ENCODE measurements at regions not wholly inside any gene's neighbourhood (a gene's known extent, or its start where the extent isn't known, plus 50 kb on each side); places are given as distances from the start of the nearest gene placed in this dataset.

DNA sequence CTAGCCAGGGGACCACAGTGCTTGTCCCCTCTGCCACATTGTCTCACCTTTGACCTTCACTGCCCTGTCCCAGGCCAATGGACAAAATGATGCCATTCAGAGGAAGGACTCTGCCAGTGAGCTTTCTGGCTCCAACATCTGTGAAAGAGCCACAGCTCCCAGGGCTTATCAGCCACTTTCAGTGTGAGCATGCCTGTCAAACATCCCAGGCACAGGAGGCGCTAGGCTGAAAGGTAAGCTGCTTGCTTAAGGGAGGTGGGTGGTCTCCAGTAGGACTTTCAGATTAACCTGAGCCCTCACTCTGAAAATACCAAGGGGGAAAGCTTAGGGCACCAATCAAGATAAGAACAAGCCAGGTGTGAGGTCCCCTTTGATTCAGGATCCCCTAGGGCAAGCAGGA is 59.8 kb upstream of the GDF10 start:
- H3K4me3 ChIP-seq: no peak overlapping the region
- H3K36me3 ChIP-seq: no peaks in the 10 kb centered on the region
- H3K9me3 ChIP-seq: no peaks in the 10 kb centered on the region
- DNase-seq: no peak
- no peaks in the 10 kb centered on the region for H3K27me3 ChIP-seq

DNA sequence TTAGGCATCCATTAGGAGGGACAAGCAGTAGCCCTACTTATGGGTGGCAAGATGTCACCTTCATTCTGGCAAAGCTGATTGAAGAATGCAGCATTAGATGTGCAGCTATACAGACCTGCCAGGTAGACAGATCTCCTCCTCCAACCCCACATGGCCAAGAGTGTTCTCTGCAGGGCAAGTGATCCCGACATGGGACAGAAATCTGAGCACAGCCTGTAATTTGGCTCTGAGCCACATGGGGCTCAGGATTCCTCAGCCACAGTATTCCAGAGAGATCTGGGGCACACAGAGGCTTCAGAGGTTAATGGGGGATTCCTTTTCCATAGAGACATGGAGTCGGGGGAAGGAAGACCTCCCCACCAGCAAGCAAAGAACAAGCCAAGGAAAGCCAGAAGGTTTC is 58.7 kb upstream of the GDF10 start:
- no peak for DNase-seq
- H3K9me3 ChIP-seq: no peaks in the 10 kb centered on the region

DNA sequence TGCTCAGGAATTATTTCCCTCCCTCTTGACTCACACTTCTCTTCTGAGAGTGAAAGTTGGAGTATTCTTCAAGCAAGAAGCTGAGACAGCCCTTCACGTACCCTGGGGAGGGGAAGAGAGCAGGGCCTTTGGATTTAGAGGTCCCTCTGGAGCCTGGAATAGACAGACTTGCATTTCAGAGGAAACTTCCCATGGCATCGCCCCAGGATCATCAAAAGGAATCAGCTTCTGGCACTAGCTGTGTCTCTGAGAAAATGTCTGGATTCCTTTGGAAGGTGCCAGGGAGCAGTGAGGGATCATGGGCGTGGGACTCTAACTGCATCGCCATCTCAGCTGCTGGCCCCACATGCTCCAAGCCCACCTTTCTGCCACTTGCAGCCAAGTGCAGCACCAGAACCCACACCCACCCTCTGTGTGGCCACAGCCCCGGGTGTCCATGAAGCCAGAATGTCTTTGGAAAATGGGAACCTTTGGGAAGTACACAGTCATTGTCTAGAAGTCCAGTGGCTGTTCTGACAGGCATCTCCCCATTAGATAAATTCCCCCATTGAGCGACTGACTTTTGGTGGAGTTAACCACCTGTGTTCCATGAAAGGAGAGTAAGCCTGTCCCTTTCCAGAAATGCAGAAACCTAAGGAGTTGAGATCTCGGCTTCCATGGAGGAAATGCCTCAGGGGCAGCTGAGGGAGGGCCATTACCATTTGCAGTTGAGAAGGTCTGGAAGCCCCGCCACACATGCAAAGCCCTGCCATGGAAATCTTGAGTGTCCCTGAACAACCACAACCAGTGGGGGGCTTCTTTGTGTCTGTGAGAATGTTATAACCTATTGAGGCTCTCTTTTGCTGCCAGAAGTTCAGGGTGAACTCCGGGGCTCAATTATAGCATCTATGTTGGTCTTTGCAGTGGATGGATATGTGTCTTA is 57.8 kb upstream of the GDF10 start:
- H3K36me3 ChIP-seq: no peaks in the 10 kb centered on the region
- no peak for DNase-seq
- no peaks in the 10 kb centered on the region for H3K27me3 ChIP-seq
- H3K9me3 ChIP-seq: no peaks in the 10 kb centered on the region
- no peak overlapping the region for H3K4me3 ChIP-seq

More for the DNA sequence above, 58.7 kb upstream of the GDF10 start:
- Histone ChIP-seq H3K27me3 (no peaks in the 10 kb centered on the region), H3K36me3 (no peaks in the 10 kb centered on the region), H3K4me3 (no peak overlapping the region)

DNA sequence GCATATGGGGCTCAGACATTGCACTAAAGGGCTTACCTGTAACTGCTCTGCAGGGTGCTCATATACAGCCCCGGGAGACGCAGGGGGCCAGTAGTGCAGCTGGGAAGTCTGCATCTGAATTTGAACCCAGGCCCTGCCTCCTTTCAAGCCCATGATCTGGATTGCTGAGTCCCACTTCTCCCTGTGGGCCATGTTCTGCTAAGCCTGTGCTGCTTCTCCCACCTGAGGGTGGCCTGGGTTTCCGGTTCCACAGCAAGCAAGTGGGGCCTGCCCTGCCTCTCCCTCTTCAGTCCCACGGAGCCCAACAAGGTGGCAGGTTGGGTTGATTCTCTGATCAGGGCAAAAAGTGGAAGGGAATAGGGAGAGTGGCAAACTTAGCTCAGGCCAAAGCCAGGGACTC is 56.6 kb upstream of the GDF10 start:
- no peaks in the 10 kb centered on the region for H3K27me3 ChIP-seq
- no peak for DNase-seq
- no peaks in the 10 kb centered on the region for H3K9me3 ChIP-seq
- H3K4me3 ChIP-seq: no peak overlapping the region
- H3K36me3 ChIP-seq: no peaks in the 10 kb centered on the region

DNA sequence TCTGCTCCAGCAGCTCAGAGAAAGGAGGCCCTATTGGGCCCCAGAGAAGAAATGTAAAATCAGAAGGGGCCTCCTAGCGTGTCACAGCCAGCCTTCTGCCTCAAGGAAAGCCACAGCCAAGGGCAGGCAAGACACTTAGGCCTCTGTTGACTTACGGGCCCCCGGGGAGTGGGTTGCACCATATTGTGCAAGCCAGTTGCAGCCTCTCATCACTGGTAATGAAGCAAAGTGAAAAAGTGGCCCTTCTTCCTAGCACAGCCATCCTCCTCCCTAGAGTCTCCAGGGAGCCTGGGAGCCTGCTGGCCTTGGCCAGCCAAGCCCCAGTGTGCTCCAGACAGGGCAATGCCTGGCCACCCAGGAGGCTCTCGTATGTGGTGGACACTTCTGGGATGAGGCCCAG is 56.2 kb upstream of the GDF10 start:
- Histone ChIP-seq H3K36me3 (no peaks in the 10 kb centered on the region), H3K27me3 (no peaks in the 10 kb centered on the region), H3K9me3 (no peaks in the 10 kb centered on the region), H3K4me3 (no peak overlapping the region)
- no peak for DNase-seq

DNA sequence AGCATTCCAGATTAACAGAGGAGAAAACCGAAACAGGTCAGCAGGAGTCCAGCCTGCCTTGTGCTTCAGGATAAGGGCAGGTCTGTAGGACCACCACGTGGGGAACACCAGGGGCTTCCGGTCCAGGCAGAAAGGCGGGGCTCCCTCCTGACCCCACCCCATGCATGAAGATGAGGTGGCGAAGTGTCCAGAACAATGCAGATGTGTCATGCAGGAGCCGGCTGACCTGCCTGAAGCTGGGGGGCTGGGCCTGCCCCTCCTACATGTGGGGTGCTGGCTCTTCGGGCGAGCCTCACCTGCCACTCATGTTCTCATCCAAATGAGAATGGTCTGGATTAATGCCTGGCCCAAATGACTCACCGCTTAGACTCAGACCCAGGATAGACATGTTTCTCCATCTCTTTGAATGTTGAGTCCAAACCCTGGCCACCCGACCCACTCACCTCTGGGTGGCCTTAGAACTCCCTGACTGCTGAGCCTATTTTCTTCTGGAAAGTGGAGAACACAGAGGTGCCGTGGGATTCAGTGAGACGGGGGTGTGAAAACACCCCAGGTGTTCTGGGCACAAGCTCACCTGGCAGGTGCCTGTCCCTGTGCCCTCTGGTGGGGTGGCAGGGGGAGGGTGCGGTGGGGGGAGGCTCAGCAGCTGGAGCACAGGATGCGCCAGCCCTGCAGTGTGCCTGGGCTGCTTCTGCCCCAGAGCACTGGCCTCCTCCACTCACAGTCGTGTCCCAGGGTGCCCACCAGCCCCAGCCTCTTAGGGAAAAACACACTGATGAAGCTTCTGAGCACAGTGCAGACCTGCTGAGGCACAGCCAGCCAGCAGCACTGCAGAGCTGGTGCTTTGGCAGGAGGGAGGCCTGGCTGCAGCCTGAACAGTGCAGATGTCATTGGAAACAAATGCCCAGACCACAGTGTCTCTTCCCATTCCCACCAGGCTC is 55.2 kb upstream of the GDF10 start:
- Histone ChIP-seq H3K9me3 (no peaks in the 10 kb centered on the region), H3K36me3 (no peaks in the 10 kb centered on the region), H3K27me3 (no peaks in the 10 kb centered on the region), H3K4me3 (no peak overlapping the region)
- no peak for DNase-seq

DNA sequence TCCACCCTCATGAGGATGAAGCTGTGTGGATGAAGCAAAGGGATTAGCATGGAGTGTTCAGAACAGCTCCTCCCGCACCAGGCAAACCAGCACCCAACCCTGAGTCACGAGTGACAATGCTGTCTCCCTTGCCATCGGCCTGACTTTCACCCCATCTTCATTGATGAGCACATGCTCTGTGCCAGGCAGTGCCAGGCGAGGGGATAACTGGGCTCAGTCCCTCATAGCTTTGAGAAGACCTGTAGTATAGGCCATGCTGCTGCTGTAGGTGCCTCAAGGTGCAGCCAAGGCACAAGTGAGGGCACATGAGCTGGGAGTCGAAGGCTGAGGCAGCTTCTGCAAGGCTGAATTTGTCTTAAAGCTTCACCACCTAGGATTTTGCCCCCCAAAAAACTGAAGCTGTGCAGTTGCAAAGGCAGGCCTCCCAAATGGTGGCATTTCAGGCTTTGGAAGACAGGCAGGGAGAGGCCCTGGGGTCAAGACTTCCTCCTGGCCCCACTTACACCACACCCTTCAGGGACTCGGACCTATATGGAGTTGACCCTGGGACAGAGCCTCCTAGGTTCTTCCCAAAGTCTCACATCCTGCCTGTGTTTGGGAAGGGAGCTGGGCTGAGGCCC is 54.2 kb upstream of the GDF10 start:
- Histone ChIP-seq H3K9me3 (no peaks in the 10 kb centered on the region), H3K36me3 (no peaks in the 10 kb centered on the region), H3K27me3 (no peaks in the 10 kb centered on the region), H3K4me3 (no peak overlapping the region)
- DNase-seq: no peak

DNA sequence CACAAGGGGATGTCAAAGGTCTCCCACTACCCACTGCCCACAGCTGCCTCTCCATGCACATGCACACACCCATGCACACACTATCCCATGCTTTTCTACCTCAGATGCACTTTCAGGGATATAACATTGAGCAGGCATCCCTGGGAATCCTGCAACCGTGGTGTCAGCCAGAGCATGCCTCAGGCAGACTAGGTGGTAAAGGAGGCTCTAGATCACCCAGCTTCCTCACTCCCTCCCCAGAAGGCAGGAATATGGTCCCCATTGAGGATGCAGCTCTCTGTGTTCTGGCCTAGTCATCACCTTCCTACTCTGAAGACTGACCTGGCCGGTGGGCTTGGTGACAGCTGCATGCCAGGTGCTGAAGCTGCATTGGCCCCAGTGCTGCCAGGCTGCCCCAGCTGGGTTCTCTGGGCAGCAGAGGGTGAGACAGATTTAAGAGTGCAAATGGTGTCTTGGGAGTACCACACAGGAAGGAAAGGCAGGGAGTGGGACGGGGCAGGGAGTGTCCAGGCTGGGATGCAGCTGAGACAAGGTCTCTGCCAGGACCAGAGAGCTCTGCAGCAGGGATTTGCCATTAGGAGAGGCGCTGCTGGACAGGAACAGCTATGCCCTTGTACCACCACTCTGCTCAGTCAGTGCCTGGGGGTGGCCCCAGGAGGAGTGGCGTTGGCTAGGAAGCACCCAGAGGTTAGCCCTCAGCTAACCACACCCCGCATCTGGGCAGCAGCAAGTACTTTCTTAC is 53.4 kb upstream of the GDF10 start:
- Histone ChIP-seq H3K27me3 (no peaks in the 10 kb centered on the region), H3K9me3 (no peaks in the 10 kb centered on the region), H3K4me3 (no peak overlapping the region), H3K36me3 (no peaks in the 10 kb centered on the region)
- no peak for DNase-seq

DNA sequence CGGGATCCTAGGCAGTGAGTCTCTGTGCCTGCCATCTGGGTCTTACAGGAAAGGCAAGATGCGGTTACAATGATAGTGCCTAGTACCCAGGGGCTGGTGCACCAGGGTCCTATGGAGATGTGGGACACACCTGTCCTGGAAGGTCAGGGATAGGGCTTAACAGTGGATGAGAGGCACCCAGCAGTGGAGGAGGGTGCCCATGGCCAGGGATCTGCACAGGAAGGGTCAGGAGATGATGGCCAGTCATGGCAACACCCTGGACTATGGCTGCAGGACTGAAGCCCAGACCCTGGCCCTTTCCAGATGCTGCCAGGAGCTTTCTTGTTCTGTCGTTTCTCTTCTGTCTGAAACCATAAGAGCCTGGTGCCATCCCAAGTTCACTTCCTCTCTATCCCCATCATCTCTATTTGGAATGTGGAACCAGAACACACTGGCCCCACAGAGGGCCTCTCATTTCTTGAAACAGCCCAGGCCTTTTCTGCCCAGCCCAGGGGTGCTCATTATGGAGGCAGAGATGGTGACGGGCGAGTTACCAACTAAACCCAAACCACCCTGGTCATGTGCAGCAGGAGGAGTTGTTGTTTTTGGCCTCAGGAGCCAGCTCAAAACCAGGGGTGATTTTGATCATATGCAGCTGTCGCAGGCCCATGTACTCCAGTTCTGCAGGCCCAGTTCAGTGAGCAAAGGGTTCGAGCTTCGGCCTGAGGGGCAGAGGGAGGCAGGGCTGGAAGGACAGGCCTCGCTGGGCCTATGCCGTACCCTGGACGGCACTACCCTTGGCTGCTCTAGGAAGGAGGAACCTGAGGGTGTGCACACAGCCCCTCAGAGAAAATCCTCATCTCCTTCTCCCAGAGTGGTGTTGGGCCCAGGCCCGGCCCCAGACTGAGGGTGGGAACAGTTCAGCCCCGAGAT is 52.6 kb upstream of the GDF10 start:
- Histone ChIP-seq H3K27me3 (no peaks in the 10 kb centered on the region), H3K4me3 (no peak overlapping the region)
- no peak for DNase-seq

DNA sequence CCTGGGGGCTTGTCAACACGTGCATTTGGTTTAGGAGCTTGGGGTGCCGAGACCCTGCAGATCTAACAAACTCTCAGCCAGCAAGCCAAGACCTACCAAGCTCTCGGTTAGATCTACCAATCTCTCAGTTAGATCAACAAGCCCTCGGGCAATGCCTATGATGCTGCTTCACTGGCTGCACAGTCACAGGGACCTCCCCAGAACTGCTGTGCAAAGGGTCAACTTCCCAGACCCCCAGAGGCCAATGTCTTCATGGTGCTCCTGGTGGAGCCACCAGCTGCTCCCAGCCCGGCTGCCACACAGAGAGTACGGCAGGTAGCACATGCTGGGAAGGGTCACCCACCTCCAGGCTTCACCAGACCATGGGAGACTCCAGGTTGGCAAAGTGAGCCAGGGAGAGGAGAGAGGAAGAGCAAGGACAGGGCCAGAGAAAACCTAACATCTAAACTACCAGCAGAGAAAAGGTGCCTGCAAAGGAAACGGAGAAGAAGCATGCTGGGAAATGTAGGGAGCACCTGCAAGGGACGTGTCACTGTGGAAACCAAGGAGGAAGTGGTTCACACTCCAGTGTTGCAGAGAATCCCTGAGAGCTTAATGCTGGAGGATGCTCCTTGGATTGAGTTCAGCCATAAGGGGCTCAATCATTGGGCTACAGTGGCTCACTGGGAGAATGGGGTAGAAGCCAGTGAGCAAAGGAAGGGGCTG is 51.5 kb upstream of the GDF10 start:
- DNase-seq: no peak
- 0 out of 2 replicates have a peak, but pooled peaks cover 2% of the 10 kb centered on the region for H3K27me3 ChIP-seq
- no peaks in the 10 kb centered on the region for H3K36me3 ChIP-seq
- H3K4me3 ChIP-seq: no peak overlapping the region
- no peaks in the 10 kb centered on the region for H3K9me3 ChIP-seq

More for the DNA sequence above, 52.6 kb upstream of the GDF10 start:
- no peaks in the 10 kb centered on the region for H3K9me3 ChIP-seq
- no peaks in the 10 kb centered on the region for H3K36me3 ChIP-seq

DNA sequence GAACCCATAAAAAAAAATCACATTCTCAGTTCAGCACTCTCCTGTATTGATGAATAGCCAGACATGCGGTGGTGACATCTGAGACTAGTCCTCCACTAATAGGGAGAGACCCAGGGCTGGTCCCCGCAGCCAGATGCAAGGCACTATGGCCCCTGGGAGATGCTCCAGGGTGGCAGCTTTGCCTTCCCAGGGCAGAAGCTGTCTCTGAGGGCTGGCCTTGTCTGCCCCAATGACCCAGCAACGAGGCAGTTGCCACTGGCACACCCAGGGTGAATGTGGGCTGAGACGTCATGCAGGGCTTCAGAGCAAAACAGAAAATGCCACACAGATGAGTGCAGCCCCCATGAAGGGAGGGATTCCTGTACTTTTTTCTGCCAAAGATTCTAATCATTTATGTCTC is 50.1 kb upstream of the GDF10 start:
- Histone ChIP-seq H3K27me3 (0 out of 2 replicates have a peak, but pooled peaks cover 2% of the 10 kb centered on the region), H3K4me3 (no peak overlapping the region), H3K36me3 (no peaks in the 10 kb centered on the region), H3K9me3 (no peaks in the 10 kb centered on the region)
- DNase-seq: no peak

Data from MG63 (cell line).